ENCODE measurements at regions not wholly inside any gene's neighbourhood (a gene's known extent, or its start where the extent isn't known, plus 50 kb on each side); places are given as distances from the start of the nearest gene placed in this dataset.

GRCh38 chrX:33465137-33465536, 253.8 kb upstream of the DMD start:
- DNase-seq (ENCODE audit: low read depth in 3 of 3): no peak

- no peak for DNase-seq (ENCODE audit: low read depth in 3 of 3)
These were observed 245.8 kb upstream of the DMD start for GRCh38 chrX:33457102-33457501.

- DNase-seq (ENCODE audit: low read depth in 3 of 3): no peak
These were observed 235.9 kb upstream of the DMD start for GRCh38 chrX:33447285-33447684.

- DNase-seq (ENCODE audit: low read depth in 3 of 3): peak in 2 of 3 experiments; percentile 0 to 5
These were observed 223.1 kb upstream of the DMD start for GRCh38 chrX:33434256-33435092.

GRCh38 chrX:33416273-33416805, 205.0 kb upstream of the DMD start:
- DNase-seq (ENCODE audit: low read depth in 3 of 3): no peak

- no peak for DNase-seq (ENCODE audit: low read depth in 3 of 3)
These were observed 204.1 kb upstream of the DMD start for GRCh38 chrX:33415459-33415858.

GRCh38 chrX:33385546-33385945, 174.2 kb upstream of the DMD start:
- DNase-seq (ENCODE audit: low read depth in 3 of 3): no peak

GRCh38 chrX:33379839-33380238, 168.5 kb upstream of the DMD start:
- no peak for DNase-seq (ENCODE audit: low read depth in 3 of 3)

GRCh38 chrX:33357606-33358005, 146.3 kb upstream of the DMD start:
- DNase-seq (ENCODE audit: low read depth in 3 of 3): no peak

- DNase-seq (ENCODE audit: low read depth in 3 of 3): no peak
These were observed 127.9 kb upstream of the DMD start for GRCh38 chrX:33339219-33339618.

GRCh38 chrX:33336783-33337182, 125.4 kb upstream of the DMD start:
- DNase-seq (ENCODE audit: low read depth in 3 of 3): no peak

- DNase-seq (ENCODE audit: low read depth in 3 of 3): no peak
These were observed 121.9 kb upstream of the DMD start for GRCh38 chrX:33333271-33333670.

- DNase-seq (ENCODE audit: low read depth in 3 of 3): no peak
These were observed 119.4 kb upstream of the DMD start for GRCh38 chrX:33330798-33331197.

GRCh38 chrX:33324099-33324498, 112.8 kb upstream of the DMD start:
- no peak for DNase-seq (ENCODE audit: low read depth in 3 of 3)

- DNase-seq (ENCODE audit: low read depth in 3 of 3): no peak
These were observed 96.6 kb upstream of the DMD start for GRCh38 chrX:33307911-33308354.

GRCh38 chrX:33298622-33299021, 87.3 kb upstream of the DMD start:
- no peak for DNase-seq (ENCODE audit: low read depth in 3 of 3)

GRCh38 chrX:33285550-33285949, 74.2 kb upstream of the DMD start:
- no peak for DNase-seq (ENCODE audit: low read depth in 3 of 3)

GRCh38 chrX:33277046-33277445, 65.7 kb upstream of the DMD start:
- no peak for DNase-seq (ENCODE audit: low read depth in 3 of 3)

- DNase-seq (ENCODE audit: low read depth in 3 of 3): no peak
These were observed 62.2 kb upstream of the DMD start for GRCh38 chrX:33273535-33273934.

GRCh38 chrX:33272986-33273385, 61.6 kb upstream of the DMD start:
- DNase-seq (ENCODE audit: low read depth in 3 of 3): no peak
